Mesothelial cell of epicardium (in vitro differentiated cells): ENCODE measurements at regions not wholly inside any gene's neighbourhood (a gene's known extent, or its start where the extent isn't known, plus 50 kb on each side); places are given as distances from the start of the nearest gene placed in this dataset.
"Not testable (repeated sequence)": the region's sequence is repeated elsewhere in the genome, so short reads cannot be mapped to it uniquely, and the experiment has no call there.

Experiments
- DNase-seq, 2 experiments: peaks; one replicate each; pipeline ENCODE4 v3.0.0; 2021; ENCODE audit warnings: low spot score in 2 of 2; ENCODE audit not compliant: unreplicated experiment in 2 of 2
- H3K27ac Mint-ChIP-seq: 2 replicates; pipeline ENCODE4 v1.8.0; 2021; ENCODE audit warnings: mixed read lengths
- H3K27me3 Mint-ChIP-seq: 2 replicates; pipeline ENCODE4 v1.8.0; 2021; ENCODE audit warnings: low read depth, mixed read lengths
- H3K36me3 Mint-ChIP-seq: 2 replicates; pipeline ENCODE4 v1.8.0; 2021; ENCODE audit warnings: mixed read lengths
- H3K4me1 Mint-ChIP-seq: 2 replicates; pipeline ENCODE4 v1.8.0; 2021; ENCODE audit warnings: mixed read lengths
- H3K4me3 Mint-ChIP-seq: 2 replicates; pipeline ENCODE4 v1.8.0; 2021; ENCODE audit warnings: mild to moderate bottlenecking, moderate library complexity, mixed read lengths
- H3K9me3 Mint-ChIP-seq: 2 replicates; pipeline ENCODE4 v1.8.0; 2021; ENCODE audit warnings: mixed read lengths
- CTCF ChIP-seq: fragments of 200-600 bp; sonication (generic); IDR thresholded peaks from one replicate; pipeline ENCODE4 v1.5.0; 2021; ENCODE audit warnings: antibody characterized with exemption; ENCODE audit not compliant: unreplicated experiment

DNA sequence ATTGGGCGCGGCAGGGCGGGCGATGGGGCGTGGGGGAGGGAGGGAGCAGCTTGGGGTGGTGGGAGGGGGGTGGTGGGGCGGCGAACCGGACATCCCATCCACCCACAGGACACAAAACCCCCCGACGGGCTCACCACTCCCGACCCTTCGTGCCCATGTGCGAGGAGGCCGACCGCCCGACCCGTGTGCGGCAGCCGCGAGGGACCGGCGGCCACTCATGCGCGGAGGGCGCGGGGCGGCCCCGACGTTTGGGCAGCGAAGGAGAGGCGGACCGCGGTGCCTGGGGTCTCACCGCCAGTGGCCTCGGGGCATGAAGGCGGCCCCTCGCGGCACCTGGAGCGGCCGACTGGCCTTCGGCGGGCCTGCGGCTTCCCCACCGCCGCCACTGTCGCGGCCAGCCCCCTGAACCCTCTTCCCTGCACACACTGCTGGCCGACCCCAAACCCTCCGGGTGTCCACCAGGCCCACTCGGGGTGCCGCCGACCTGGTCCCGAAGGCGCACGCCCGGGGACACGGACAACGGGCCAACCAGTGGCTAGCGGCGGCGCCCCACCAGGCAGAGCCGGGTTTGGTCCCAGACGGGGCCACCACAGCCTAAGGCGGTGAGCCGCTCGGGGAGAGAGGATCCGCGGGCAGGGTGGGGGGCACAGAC lies 94.6 kb upstream of the ANKRD30BL start:
- no peaks in the 10 kb centered on the region for H3K4me1 Mint-ChIP-seq
- peaks cover 29% of the 10 kb centered on the region for H3K9me3 Mint-ChIP-seq
- H3K4me3 Mint-ChIP-seq: no peak overlapping the region
- no peaks in the 10 kb centered on the region for H3K27me3 Mint-ChIP-seq
- no peak for DNase-seq
- TF ChIP-seq CTCF: no peak
- H3K36me3 Mint-ChIP-seq: peaks cover 7% of the 10 kb centered on the region
- no peak overlapping the region for H3K27ac Mint-ChIP-seq

DNA sequence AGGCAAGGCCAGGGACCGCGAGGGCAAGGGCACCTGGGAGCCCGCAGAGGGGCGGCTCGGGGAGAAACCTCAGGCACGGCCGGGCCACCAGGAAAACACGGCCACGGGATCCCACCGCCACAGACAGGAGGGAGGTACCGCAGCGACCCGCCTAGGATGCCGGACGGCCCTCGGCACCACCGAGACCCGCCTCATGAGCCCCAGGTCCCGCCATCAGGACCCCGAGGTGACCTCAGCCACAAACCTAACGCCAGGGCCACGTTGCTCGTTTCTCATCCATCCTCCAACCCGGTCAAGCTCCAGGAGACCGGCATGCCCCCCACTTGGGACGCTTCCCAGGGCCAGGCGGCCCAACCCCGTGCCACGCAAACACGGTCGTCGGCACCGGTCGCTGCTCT lies 95.2 kb upstream of the ANKRD30BL start:
- H3K4me3 Mint-ChIP-seq, H3K27me3 Mint-ChIP-seq, H3K27ac Mint-ChIP-seq, H3K4me1 Mint-ChIP-seq, H3K36me3 Mint-ChIP-seq, DNase-seq: not testable (repeated sequence)
- H3K9me3 Mint-ChIP-seq: peaks cover 25% of the 10 kb centered on the region

DNA sequence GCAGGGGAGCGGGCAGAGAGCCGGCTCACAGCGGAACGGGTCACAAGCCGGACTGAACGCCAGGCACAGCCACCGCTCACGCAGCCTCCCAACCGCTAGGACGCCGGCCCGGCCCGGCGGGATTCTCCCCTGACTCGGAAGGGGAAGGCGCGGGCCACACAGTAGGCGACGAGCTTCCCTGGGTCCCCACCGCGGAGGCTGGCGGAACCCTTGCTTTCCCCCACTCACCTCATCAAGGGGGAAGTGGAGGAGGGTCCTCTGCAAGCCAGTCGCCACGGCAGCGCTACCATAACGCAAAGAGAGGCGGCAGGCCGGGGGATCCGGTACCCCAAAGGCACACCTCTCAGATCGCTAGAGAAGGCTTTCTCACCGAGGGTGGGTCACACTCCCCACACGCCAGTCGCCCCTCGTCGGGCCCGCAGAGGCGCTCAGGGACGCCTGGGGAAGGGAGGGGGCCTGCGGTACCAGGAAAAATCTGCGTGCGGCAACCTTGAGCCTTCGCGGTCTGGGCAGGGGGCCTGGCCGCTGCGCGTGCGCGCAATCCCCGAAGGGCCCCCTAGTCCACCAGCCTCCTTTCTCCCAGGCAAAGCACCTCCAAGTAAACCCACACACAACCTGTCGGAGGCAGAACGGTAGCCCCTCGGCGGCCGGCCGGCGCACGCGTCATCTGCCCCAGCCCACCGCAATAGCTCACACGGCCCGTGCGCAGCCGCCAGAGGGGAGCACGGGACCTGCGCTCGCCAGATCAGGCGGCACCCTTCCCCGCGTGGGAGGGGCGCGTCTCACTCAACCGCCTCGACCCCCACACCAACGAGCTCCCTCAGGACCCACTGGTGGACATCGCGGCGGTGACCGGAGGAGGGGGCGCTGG lies 95.8 kb upstream of the ANKRD30BL start:
- H3K27me3 Mint-ChIP-seq, H3K4me1 Mint-ChIP-seq, H3K36me3 Mint-ChIP-seq: not testable (repeated sequence)

DNA sequence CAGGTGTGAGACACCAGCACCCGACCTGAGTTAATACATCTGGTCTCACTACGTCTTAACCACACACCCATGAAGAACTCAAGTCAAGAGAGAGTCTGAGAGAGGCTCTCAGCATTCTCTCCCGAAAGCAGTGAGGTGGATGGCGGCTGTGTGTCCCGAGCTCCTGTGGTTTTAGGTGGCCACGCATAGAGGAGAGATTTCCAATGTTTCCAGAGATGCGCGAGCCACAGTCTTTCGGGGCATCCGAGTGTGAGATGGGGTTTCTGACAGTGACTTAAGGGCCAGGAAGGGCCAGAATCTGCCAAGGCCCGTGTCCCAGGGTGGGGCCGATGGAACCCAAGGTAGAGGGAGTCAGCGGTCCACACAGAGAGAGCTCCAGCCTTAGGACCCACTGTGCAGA lies 97.5 kb upstream of the ANKRD30BL start:
- not testable (repeated sequence) for DNase-seq, H3K27me3 Mint-ChIP-seq, H3K36me3 Mint-ChIP-seq, H3K27ac Mint-ChIP-seq, H3K4me1 Mint-ChIP-seq, H3K4me3 Mint-ChIP-seq
- peaks cover 20% of the 10 kb centered on the region for H3K9me3 Mint-ChIP-seq

More for the DNA sequence above, 95.8 kb upstream of the ANKRD30BL start:
- H3K9me3 Mint-ChIP-seq: peaks cover 23% of the 10 kb centered on the region
- H3K4me3 Mint-ChIP-seq, DNase-seq, H3K27ac Mint-ChIP-seq: not testable (repeated sequence)

DNA sequence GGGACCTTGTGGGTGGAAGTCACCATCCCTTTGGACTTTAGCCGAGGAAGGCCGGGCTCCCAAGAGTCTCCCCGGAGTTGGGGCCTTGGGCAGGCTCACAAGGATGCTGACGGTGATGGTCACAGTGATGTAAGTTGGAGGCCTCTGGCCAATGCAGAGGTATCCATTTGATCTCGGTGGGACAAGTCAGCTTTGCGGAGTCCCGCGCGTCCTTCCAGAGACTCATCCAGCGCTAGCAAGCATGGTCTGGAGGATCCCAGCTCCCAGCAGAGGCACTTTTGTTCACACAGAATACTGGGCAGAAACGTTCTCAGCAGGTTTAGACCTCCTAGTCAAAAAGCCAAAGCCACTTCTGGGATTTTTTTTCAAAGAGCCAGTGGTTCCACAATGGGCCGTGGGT lies 103.8 kb upstream of the ANKRD30BL start:
- H3K9me3 Mint-ChIP-seq, H3K4me1 Mint-ChIP-seq, H3K27me3 Mint-ChIP-seq, H3K36me3 Mint-ChIP-seq, H3K4me3 Mint-ChIP-seq, H3K27ac Mint-ChIP-seq: not testable (repeated sequence)
- peak in 1 of 2 experiments; percentile 29 for DNase-seq

DNA sequence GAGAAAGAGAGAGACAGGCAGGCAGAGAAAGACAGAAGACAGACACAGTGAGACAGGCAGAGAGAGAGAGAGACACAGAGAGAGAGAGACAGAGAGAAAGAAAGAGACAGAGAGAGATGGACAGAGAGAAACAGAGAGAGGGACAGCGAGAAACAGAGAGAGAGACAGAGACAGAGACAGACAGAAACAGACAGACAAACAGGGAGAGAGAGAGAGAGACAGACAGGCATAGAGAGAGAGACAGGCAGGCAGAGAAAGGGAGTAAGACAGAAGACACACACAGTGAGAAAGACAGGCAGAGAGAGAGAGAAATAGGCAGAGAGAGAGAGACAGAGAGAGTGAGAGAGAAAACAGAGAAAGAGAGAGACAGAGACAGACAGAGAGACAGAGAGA lies 105.3 kb upstream of the ANKRD30BL start:
- Mint-ChIP-seq H3K4me3 (no peak overlapping the region), H3K9me3 (no peaks in the 10 kb centered on the region), H3K27me3 (no peaks in the 10 kb centered on the region), H3K4me1 (peaks cover 1% of the 10 kb centered on the region), H3K27ac (no peak overlapping the region), H3K36me3 (no peaks in the 10 kb centered on the region)
- no peak for TF ChIP-seq CTCF
- DNase-seq: no peak

DNA sequence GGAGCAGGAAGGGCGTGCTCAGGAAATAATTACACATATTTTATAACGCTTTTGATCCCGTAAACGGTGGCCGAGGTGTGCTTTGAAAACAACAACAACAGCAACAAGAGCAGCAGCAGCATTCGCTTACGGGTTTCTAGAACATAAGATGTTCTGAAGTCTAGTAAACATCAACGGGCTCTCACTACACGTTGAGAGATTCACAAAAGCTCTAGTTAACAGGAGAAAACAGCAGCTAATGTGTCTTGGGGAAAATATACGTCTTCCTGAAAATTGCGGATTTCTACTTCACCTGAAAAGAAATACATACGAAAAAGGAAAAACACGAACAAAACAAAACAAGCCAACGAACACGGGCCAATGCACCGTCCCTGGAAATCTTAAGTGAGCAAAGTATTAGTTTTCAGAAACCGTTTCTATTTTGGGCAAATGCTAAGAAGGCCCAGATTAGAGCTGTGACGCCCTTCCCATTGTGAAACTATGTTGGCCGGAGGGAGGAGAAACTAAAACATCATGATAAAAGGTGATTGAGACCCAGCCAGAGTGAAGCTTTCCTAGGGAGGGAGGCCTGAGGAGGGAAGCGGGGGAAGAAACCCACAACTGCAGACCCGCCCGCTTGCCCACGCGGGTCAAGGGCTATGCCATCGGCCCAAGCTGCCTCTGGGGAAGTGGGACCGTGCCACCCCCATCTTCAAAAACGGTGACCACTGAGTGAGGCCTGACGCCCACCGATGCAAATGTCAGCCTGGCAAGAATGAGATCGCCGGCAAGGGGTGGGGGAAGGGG lies 105.9 kb upstream of the ANKRD30BL start:
- H3K27ac Mint-ChIP-seq, H3K36me3 Mint-ChIP-seq, H3K4me1 Mint-ChIP-seq, H3K9me3 Mint-ChIP-seq, H3K4me3 Mint-ChIP-seq, H3K27me3 Mint-ChIP-seq: not testable (repeated sequence)
- DNase-seq: peak in 1 of 2 experiments; percentile 58
